SHP77 (cell line): ENCODE measurements at regions not wholly inside any gene's neighbourhood (a gene's known extent, or its start where the extent isn't known, plus 50 kb on each side); places are given as distances from the start of the nearest gene placed in this dataset.

Experiments used
- DNase-seq, 2 experiments: peaks; one replicate each; lab custom pipeline; 2025; lab: John Stamatoyannopoulos, UW

DNA sequence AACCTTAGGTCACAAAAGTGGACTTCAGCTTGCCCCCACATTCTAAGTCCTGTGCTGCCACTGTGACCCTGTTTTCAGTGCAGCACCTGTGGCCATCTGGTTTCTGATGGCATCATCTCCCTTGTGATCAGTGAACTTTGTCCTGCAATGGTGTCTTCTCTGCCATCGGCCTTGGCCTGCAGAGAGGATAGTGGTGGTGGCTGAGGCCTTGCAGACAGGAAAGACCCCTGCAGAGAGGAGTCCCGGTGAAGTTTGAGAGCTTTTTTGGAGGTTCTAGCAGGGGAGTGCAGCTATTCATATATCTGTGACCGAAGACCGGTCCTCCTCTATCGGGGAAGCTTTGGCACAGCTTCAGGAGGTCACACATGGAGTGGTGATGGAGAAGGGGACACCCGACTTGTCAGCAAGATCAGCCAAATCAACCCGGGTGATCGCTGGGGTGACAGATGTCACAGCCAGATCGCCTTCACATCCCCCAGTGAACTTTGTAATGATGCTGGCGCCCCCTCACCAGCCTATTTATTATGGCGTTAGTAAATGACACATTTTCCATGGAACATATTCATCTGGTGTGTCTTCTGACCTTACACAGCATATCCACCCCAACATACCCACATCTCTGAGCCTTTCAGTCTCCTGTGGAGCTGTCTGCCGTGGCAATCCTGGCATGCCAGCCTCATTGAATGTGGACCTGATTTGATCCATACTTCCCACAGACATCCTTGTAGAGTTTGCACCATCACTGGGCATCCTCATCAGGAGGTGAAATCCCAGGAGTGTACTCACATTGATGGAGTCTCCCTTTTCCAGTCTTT, 136.1 kb downstream of the PAPOLA start:
- no peak for DNase-seq

- peak; percentile 56 to 60 for DNase-seq
Observed at GRCh38 chr14:96639550-96639949, 137.4 kb downstream of the PAPOLA start.

DNA sequence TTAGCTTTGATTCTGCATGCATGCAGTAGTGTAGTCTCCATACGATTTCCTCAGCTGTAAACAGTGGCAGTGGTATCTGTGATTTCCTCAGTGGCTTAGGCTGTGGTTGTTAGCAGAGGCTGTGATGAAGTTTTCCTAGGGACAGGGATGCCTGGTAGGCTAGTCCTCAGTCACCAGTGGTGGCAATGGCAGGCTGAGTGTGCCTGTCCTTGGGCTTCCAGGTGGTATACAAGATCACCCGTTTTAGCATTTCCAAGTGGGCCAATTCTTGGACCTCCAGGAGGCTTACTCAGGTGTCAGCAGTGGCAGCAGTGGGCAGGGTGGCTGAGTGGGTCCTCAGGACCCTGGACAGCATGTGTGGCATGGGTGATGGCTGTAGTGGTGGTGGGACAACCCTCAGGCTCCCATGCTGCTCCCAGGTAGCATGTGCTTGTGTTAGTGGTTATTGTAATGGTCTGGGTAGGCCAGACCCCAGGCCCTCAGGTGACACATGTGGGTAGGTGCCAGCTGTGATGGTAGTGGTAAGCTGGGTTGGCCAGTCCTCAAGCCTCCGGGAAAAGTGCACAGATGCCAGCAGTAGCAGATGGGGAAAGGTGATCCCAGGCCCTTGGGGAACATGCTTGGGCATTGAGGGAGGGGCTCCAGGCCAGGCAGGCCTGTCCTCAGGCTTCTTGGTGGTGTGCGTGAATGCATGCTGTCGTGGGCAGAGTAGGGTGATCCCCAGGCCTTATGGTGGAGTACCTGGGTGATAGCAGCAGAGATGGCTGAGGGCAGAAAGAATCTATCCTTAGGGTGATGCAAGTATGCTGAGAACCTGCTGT, 146.5 kb downstream of the PAPOLA start:
- DNase-seq = no peak

DNA sequence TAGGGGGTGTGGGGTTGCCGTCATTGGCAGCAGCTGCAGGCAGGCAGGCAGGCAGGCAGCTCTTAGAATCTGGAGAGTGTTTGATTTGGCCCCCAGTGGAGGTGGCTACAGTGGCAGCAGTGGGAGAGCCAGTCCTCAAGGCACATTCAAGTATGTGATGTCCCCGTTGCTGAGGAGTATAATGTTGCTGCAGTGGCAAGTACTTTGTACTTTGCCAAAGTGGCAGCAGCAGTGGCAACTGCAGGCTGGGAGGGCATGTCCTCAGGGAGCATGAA, 147.1 kb downstream of the PAPOLA start:
- DNase-seq = peak in 1 of 2 experiments; percentile 17

GRCh38 chr14:96653597-96653996, 143.6 kb upstream of the VRK1 start:
- no peak for DNase-seq

GRCh38 chr14:96658611-96659010, 138.6 kb upstream of the VRK1 start:
- no peak for DNase-seq

DNA sequence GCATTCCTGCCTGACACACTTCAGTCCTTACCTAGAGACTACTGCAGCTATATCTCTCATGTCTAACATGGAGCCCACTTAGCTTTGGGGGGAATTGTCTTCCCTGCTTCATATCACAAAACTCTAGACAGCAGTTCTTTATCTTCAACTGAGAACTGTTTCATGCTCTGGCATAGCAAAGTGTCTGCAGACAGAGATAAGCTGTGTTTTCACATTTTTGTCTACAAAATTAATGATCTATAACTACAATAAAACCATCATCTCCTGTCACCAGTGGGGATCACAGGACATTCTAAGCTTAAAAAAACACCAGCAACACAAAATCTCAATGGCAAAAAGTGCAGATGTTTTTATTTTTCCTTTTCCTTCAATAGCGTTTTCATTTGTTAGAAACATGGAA, 137.1 kb upstream of the VRK1 start:
- DNase-seq = no peak

- DNase-seq = peak in 1 of 2 experiments; percentile 46
Observed at GRCh38 chr14:96660667-96661066, 136.5 kb upstream of the VRK1 start.

DNA sequence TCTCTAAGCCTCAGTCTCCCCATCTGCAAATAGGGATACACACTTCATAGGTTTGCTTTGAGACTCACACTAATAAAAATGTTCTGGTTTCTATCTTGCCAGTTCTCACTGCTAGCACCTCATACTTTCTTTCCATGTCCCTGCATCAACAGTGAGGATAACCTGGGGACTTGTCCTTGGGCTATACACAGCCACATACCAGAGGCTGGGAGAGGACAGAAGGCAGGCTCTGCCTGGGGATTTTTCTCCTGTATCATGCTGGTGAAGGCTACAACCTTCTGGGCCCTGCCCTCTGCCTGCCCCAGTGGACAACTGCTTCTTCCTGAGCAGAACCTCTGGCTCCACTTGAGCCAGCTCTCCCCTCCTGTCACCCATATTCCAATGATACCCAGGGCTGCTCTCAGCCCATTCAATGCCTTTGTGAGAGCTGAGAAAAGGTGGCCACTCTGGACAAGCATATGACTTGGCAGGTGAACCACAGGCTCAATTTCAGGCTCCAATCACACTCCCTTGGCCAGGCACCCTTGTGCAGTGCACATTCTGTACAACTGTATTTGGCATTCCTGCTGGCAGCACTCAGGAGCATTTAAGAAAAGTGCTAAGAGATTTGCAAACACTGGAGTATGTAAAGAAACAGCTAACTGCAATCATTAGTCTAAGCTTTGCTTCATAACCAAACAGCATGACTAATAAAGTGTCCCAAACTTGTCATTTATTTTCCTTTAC, 135.8 kb upstream of the VRK1 start:
- DNase-seq = no peak

DNA sequence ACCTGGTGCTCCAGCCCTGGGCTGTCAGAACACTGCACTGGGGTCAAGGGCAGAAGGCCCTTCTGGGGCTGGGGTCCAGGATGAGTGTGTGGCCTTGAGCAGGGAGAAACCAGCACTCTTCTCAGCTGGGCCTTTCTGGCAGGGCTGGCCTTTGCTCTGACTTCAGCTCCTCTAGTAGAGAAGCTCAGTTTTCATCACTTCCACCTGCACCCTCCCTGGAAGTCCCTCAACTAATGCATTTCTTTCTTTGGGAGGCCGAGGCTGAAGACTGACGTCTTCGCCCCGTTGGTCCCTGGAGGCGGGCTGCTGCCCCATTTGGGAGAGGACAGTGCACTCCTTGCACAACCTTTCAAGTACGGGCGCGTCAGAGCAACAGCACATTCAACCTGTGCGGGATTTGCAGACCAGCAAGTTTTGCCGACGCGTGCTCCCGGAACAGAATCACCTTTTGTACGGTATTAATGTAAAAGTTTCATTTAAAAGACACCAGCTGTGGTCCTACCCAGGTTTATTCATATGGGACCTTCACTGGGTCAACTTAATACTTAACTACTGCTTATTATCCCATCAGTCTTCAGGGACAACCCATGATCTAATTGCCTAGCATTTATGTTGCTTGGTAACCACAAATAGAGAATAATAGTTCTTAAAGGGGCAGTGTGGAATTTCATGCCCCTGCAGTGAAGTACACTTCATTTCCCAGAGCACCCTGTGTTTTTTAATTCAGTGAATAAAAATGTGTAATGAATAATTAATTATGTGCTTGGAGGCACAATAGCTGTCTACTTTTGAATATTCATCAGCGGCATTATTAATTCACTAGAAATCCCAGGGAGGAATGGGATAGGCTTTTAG, 134.8 kb upstream of the VRK1 start:
- no peak for DNase-seq

- no peak for DNase-seq
Observed at GRCh38 chr14:96663076-96663475, 134.1 kb upstream of the VRK1 start.

DNA sequence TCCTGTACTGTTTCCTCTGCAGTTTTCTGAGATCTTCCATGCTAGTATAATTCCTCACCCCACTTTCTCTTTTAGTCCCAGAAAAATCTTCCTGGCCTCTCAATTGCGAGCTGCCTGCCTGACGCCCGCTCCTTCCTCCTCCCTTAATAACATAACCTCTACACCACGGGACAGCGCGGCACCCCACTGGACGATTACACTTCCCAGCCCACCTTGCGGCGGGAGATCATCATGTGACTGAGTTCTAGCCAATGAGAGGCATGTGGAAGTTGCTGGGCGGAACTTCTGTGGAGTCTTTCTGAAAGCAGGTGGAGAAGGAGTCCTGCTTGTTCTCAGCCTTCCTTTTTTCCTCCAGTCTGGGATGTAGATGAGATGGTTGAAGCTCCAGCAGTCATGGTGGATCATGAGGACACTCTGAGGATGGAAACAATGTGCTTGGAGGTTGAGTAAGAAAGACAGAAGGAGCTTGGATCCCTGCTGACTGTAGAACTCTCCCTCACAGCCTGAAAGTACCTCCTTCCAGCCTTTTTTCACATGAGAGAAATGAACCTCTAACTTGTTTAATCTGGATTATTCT, 133.6 kb upstream of the VRK1 start:
- no peak for DNase-seq

DNA sequence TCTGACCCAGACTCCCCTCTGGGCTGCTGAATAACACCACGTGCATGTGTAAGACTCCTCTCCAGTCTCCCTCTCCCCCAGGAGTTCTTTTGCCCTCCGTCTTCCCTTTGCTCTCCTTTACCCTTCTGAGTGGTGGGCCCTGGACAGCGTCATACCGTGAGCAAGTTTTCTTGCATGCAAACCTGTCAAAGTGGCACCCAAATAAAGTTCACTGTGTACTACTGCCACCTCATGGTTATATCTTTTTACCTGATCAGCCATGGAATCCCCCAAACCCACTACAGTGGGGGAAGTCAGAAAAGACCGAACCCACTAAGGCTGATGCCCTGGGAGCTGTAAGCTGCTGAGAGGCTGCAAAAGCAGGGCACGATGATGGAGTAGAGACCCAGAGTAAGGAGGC, 131.1 kb upstream of the VRK1 start:
- no peak for DNase-seq

DNA sequence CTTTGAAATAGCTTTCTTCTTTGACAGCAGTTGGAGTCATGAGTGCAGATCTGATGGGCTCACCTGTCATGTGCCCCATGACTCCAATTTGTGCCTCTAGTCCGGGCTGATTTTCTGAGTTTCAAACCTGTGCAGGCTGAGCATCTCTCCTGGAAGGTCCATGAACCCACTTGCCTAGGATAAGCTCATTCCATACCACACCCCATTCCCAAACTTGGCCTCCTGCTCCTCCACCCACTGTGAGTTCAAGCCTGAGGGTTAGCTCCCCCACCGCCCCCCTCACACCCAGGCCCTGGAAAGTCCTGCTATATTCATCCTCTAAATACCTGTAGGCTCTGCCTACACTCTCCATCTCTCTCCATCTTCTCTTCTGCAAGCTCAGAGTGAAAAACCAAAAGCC, 126.8 kb upstream of the VRK1 start:
- no peak for DNase-seq

- no peak for DNase-seq
Observed at GRCh38 chr14:96671218-96671617, 126.0 kb upstream of the VRK1 start.

- DNase-seq = no peak
Observed at GRCh38 chr14:96673706-96674105, 123.5 kb upstream of the VRK1 start.

- DNase-seq = no peak
Observed at GRCh38 chr14:96674121-96674520, 123.1 kb upstream of the VRK1 start.

DNA sequence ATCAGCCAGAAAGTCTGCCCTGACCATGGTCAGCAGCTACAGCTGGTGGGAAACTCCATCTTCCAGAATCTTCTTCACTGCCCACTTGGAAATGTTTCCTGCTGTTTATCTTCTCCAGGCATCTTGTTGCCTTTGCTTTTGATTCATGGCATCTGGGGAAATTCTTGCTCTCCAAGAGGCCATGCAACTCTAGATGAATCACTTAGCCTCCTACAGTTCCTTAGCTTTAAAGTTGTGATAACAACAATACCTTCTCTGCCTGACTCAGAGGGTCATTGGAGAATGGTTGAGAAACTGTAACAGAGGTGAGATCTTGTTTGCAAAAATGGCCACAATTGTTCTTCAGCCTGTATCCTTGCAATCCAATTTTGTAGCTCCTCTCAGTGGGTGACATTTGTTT, 121.0 kb upstream of the VRK1 start:
- DNase-seq = no peak

- DNase-seq = no peak
Observed at GRCh38 chr14:96681829-96682228, 115.4 kb upstream of the VRK1 start.

- no peak for DNase-seq
Observed at GRCh38 chr14:96682401-96682800, 114.8 kb upstream of the VRK1 start.

DNA sequence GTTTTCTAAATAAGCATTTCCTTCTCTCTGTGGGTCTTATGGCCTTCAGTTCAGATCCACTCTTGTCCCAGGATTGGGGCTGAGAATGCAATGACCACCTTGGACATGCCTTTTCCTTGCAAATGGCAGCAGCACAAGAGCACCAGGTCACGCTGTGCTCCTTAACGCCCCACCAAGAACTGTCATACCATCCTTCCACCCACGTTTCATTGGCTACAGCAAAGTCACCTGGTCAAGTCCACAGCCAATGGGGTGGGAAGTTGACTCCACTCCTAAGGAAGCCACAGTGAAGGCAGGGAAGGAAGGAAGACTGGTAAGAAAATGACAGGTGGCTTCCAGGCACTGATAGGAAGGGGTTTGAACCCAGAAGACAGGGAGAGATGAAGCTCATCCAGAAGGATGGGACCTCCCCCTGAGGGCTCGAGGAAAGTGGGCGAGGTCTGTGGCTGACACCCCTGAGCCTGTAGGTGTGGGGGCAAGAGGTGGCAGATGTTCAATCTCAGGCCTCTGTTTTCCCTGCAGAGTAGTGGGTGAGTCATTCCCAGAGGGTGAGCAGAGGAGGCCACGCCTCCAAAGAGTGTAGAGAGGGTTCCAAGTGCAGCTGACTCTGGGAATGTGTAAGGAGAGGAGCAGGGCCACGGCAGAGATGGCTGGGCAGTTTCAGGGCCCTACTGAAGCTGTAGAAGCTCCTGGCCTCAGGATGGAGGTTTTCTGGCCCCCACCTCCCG, 113.5 kb upstream of the VRK1 start:
- DNase-seq = no peak
